ENCODE measurements at regions not wholly inside any gene's neighbourhood (a gene's known extent, or its start where the extent isn't known, plus 50 kb on each side); places are given as distances from the start of the nearest gene placed in this dataset.

- ChIA-PET CTCF (ENCODE audit: partially characterized antibody) (no interaction called here), POLR2A (ENCODE audit: partially characterized antibody) (no interaction called here)
- H3K27me3 Mint-ChIP-seq: no peaks in the 10 kb centered on the region
- no peaks in the 10 kb centered on the region for H3K36me3 ChIP-seq (ENCODE audit: insufficient read depth, low read length)
- no peaks in the 10 kb centered on the region for H3K9me3 ChIP-seq (ENCODE audit: control insufficient read depth in 1 of 2, low read length in 2 of 2)
- H3K27ac Mint-ChIP-seq: no peak overlapping the region
- DNase-seq: no peak
- no peak overlapping the region for H3K4me3 ChIP-seq (ENCODE audit: low read length in 2 of 2)
- intact Hi-C loops (cut with micrococcal nuclease): no loop called here
- H3K4me1 ChIP-seq (ENCODE audit: insufficient read depth, low read length): no peaks in the 10 kb centered on the region
- H3K4me1 Mint-ChIP-seq: no peaks in the 10 kb centered on the region
- no peak overlapping the region for H3K4me3 Mint-ChIP-seq
- no peaks in the 10 kb centered on the region for H3K27me3 ChIP-seq (ENCODE audit: insufficient read depth, low read length)
- no peaks in the 10 kb centered on the region for H3K36me3 Mint-ChIP-seq
- H3K27ac ChIP-seq (ENCODE audit: low read depth, low read length): no peak overlapping the region
- peaks cover 2 to 19% (median 5%) of the 10 kb centered on the region in 8 donors for H3K9me3 Mint-ChIP-seq
Observed at GRCh38 chr2:83015035-83015715, 1443.9 kb downstream of the SUCLG1 start.

DNA sequence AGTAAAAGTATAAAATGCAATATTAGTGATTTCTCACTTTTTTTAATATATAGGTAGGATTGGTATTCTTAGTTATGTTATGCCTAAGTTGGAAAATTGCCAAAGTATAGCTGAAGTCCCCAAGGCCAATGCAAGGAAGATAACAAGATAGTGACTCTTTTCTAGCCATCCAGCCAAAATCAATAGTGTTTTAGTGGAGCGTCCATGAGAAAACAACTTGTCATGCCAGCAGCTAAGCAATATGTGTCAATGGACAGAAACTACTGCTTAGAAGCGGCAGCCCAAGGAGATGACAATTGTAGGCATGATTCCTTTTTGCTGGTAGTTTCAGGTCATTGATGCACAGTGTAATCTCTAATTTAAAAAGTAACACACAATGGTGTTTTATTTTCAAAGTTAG is 1444.6 kb downstream of the SUCLG1 start:
- H3K4me1 Mint-ChIP-seq: no peaks in the 10 kb centered on the region

GRCh38 chr2:83006961-83007360 is 1452.1 kb downstream of the SUCLG1 start:
- DNase-seq: no peak
- H3K27me3 Mint-ChIP-seq: no peaks in the 10 kb centered on the region
- Histone ChIP-seq H3K9me3 (ENCODE audit: control insufficient read depth in 1 of 2, low read length in 2 of 2) (no peaks in the 10 kb centered on the region), H3K36me3 (ENCODE audit: insufficient read depth, low read length) (no peaks in the 10 kb centered on the region), H3K4me1 (ENCODE audit: insufficient read depth, low read length) (no peaks in the 10 kb centered on the region), H3K27me3 (ENCODE audit: insufficient read depth, low read length) (no peaks in the 10 kb centered on the region), H3K27ac (ENCODE audit: low read depth, low read length) (no peak overlapping the region), H3K4me3 (ENCODE audit: low read length in 2 of 2) (no peak overlapping the region)
- ChIA-PET CTCF (ENCODE audit: partially characterized antibody) (no interaction called here), POLR2A (ENCODE audit: partially characterized antibody) (no interaction called here)
- H3K36me3 Mint-ChIP-seq: no peaks in the 10 kb centered on the region
- intact Hi-C loops (cut with micrococcal nuclease): no loop called here
- peaks cover 0 to 6% (median 4%) of the 10 kb centered on the region in 8 donors for H3K9me3 Mint-ChIP-seq
- H3K27ac Mint-ChIP-seq: no peak overlapping the region
- no peak overlapping the region for H3K4me3 Mint-ChIP-seq
- no peaks in the 10 kb centered on the region for H3K4me1 Mint-ChIP-seq

More for the DNA sequence above, 1444.6 kb downstream of the SUCLG1 start:
- POLR2A ChIA-PET (ENCODE audit: partially characterized antibody): no interaction called here
- Mint-ChIP-seq H3K27me3 (no peaks in the 10 kb centered on the region), H3K4me3 (no peak overlapping the region), H3K27ac (no peak overlapping the region), H3K36me3 (no peaks in the 10 kb centered on the region), H3K9me3 (peaks cover 0 to 16% (median 6%) of the 10 kb centered on the region in 8 donors)
- Histone ChIP-seq H3K4me1 (ENCODE audit: insufficient read depth, low read length) (no peaks in the 10 kb centered on the region), H3K27ac (ENCODE audit: low read depth, low read length) (no peak overlapping the region), H3K36me3 (ENCODE audit: insufficient read depth, low read length) (no peaks in the 10 kb centered on the region), H3K27me3 (ENCODE audit: insufficient read depth, low read length) (no peaks in the 10 kb centered on the region), H3K9me3 (ENCODE audit: control insufficient read depth in 1 of 2, low read length in 2 of 2) (no peaks in the 10 kb centered on the region), H3K4me3 (ENCODE audit: low read length in 2 of 2) (no peak overlapping the region)
- no peak for DNase-seq
- CTCF ChIA-PET (ENCODE audit: partially characterized antibody): no interaction called here
- intact Hi-C loops (cut with micrococcal nuclease): no loop called here

DNA sequence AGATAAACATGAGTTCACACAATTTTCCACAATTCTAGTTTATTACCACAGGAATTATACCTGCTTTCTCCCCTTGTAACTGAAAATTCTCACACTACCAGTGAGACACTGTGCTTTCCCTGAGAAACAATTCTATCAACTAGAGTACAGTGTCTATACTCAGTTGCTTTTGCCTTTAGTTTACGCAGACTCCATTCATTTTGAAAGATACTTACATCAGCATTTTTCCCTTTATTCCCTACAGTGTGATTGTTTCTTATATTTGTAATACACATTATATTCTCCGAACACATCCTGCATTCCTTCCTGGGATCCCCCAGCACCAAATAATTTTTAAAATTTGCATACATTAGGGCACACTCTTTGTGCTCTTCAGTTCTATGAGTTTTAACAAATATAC is 1455.5 kb downstream of the SUCLG1 start:
- no peak overlapping the region for H3K4me3 ChIP-seq (ENCODE audit: low read length in 2 of 2)
- H3K4me1 Mint-ChIP-seq: no peaks in the 10 kb centered on the region
- no peaks in the 10 kb centered on the region for H3K36me3 Mint-ChIP-seq
- POLR2A ChIA-PET (ENCODE audit: partially characterized antibody): no interaction called here
- intact Hi-C loops (cut with micrococcal nuclease): no loop called here
- CTCF ChIA-PET (ENCODE audit: partially characterized antibody): no interaction called here
- H3K27me3 Mint-ChIP-seq: no peaks in the 10 kb centered on the region
- H3K27ac ChIP-seq (ENCODE audit: low read depth, low read length): no peak overlapping the region
- no peaks in the 10 kb centered on the region for H3K36me3 ChIP-seq (ENCODE audit: insufficient read depth, low read length)
- no peak for DNase-seq
- no peaks in the 10 kb centered on the region for H3K27me3 ChIP-seq (ENCODE audit: insufficient read depth, low read length)
- no peak overlapping the region for H3K4me3 Mint-ChIP-seq
- peaks cover 0 to 7% (median 3%) of the 10 kb centered on the region in 8 donors for H3K9me3 Mint-ChIP-seq
- H3K27ac Mint-ChIP-seq: no peak overlapping the region
- H3K4me1 ChIP-seq (ENCODE audit: insufficient read depth, low read length): no peaks in the 10 kb centered on the region
- H3K9me3 ChIP-seq (ENCODE audit: control insufficient read depth in 1 of 2, low read length in 2 of 2): no peaks in the 10 kb centered on the region

DNA sequence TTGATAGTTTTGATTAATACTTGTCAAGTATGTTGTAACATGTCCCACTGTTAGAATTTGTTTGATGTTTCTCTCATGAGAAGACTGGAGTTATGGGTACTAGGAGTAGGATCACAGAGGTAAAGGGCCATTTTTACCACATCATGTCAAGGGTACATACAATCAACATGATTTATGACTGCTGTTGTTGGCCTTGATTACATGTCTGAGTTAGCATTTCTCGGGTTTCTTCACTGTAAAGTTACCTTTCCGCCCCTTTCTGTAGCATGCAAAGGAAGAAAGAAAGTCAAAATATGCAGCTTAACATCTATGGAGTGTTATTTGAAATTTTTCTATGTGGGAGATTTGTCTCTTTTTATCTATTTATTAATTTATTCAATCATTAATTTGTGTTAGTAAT is 1456.4 kb downstream of the SUCLG1 start:
- Histone ChIP-seq H3K9me3 (ENCODE audit: control insufficient read depth in 1 of 2, low read length in 2 of 2) (no peaks in the 10 kb centered on the region), H3K4me1 (ENCODE audit: insufficient read depth, low read length) (no peaks in the 10 kb centered on the region), H3K27ac (ENCODE audit: low read depth, low read length) (no peak overlapping the region), H3K27me3 (ENCODE audit: insufficient read depth, low read length) (no peaks in the 10 kb centered on the region), H3K4me3 (ENCODE audit: low read length in 2 of 2) (no peak overlapping the region), H3K36me3 (ENCODE audit: insufficient read depth, low read length) (no peaks in the 10 kb centered on the region)
- Mint-ChIP-seq H3K4me1 (no peaks in the 10 kb centered on the region), H3K4me3 (no peak overlapping the region), H3K27ac (no peak overlapping the region), H3K36me3 (no peaks in the 10 kb centered on the region), H3K9me3 (peaks cover 0 to 7% (median 2%) of the 10 kb centered on the region in 8 donors), H3K27me3 (no peaks in the 10 kb centered on the region)
- ChIA-PET POLR2A (ENCODE audit: partially characterized antibody) (no interaction called here), CTCF (ENCODE audit: partially characterized antibody) (no interaction called here)
- intact Hi-C loops (cut with micrococcal nuclease): no loop called here
- no peak for DNase-seq

GRCh38 chr2:82998781-82999180 is 1460.3 kb downstream of the SUCLG1 start:
- Mint-ChIP-seq H3K27me3 (no peaks in the 10 kb centered on the region), H3K4me1 (no peaks in the 10 kb centered on the region), H3K4me3 (no peak overlapping the region), H3K36me3 (no peaks in the 10 kb centered on the region), H3K27ac (no peak overlapping the region), H3K9me3 (peaks cover 0 to 14% (median 3%) of the 10 kb centered on the region in 8 donors)
- Histone ChIP-seq H3K27me3 (ENCODE audit: insufficient read depth, low read length) (no peaks in the 10 kb centered on the region), H3K4me1 (ENCODE audit: insufficient read depth, low read length) (no peaks in the 10 kb centered on the region), H3K4me3 (ENCODE audit: low read length in 2 of 2) (no peak overlapping the region), H3K27ac (ENCODE audit: low read depth, low read length) (no peak overlapping the region), H3K9me3 (ENCODE audit: control insufficient read depth in 1 of 2, low read length in 2 of 2) (no peaks in the 10 kb centered on the region), H3K36me3 (ENCODE audit: insufficient read depth, low read length) (no peaks in the 10 kb centered on the region)
- ChIA-PET CTCF (ENCODE audit: partially characterized antibody) (no interaction called here), POLR2A (ENCODE audit: partially characterized antibody) (no interaction called here)
- intact Hi-C loops (cut with micrococcal nuclease): no loop called here
- DNase-seq: no peak

- no peak for DNase-seq
- Mint-ChIP-seq H3K4me3 (no peak overlapping the region), H3K36me3 (no peaks in the 10 kb centered on the region), H3K9me3 (peaks cover 0 to 21% (median 8%) of the 10 kb centered on the region in 8 donors), H3K27ac (no peak overlapping the region), H3K27me3 (no peaks in the 10 kb centered on the region), H3K4me1 (no peaks in the 10 kb centered on the region)
- ChIA-PET CTCF (ENCODE audit: partially characterized antibody) (no interaction called here), POLR2A (ENCODE audit: partially characterized antibody) (no interaction called here)
- no peaks in the 10 kb centered on the region for H3K27me3 ChIP-seq (ENCODE audit: insufficient read depth, low read length)
- no peak overlapping the region for H3K4me3 ChIP-seq (ENCODE audit: low read length in 2 of 2)
- intact Hi-C loops (cut with micrococcal nuclease): no loop called here
- no peaks in the 10 kb centered on the region for H3K36me3 ChIP-seq (ENCODE audit: insufficient read depth, low read length)
- no peaks in the 10 kb centered on the region for H3K4me1 ChIP-seq (ENCODE audit: insufficient read depth, low read length)
- H3K27ac ChIP-seq (ENCODE audit: low read depth, low read length): no peak overlapping the region
- no peaks in the 10 kb centered on the region for H3K9me3 ChIP-seq (ENCODE audit: control insufficient read depth in 1 of 2, low read length in 2 of 2)
Observed at GRCh38 chr2:82996217-82996616, 1462.9 kb downstream of the SUCLG1 start.

DNA sequence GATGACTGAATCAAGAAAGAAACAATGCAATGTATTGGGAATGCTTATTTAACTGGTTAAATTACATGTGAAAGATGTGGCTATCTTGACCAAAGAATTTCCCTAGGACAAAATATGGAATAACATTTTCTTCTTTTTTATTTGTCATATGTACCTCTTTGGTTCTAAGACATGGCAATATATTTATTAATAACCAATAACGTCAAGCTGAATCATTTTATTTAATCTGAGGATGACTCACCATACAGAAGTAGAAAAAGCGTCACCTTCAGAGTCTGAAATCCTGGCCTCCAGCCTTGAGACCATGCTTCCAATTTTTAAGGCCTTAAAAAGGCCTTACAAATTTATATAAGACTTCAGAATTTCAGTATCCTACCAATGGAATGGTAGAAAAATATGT is 1464.9 kb downstream of the SUCLG1 start:
- ChIA-PET POLR2A (ENCODE audit: partially characterized antibody) (no interaction called here), CTCF (ENCODE audit: partially characterized antibody) (no interaction called here)
- Mint-ChIP-seq H3K4me3 (no peak overlapping the region), H3K27me3 (no peaks in the 10 kb centered on the region), H3K4me1 (no peaks in the 10 kb centered on the region), H3K9me3 (peaks cover 0 to 18% (median 7%) of the 10 kb centered on the region in 8 donors), H3K27ac (no peak overlapping the region), H3K36me3 (no peaks in the 10 kb centered on the region)
- H3K9me3 ChIP-seq (ENCODE audit: control insufficient read depth in 1 of 2, low read length in 2 of 2): no peaks in the 10 kb centered on the region
- intact Hi-C loops (cut with micrococcal nuclease): no loop called here
- H3K36me3 ChIP-seq (ENCODE audit: insufficient read depth, low read length): no peaks in the 10 kb centered on the region
- no peak overlapping the region for H3K27ac ChIP-seq (ENCODE audit: low read depth, low read length)
- H3K27me3 ChIP-seq (ENCODE audit: insufficient read depth, low read length): no peaks in the 10 kb centered on the region
- H3K4me1 ChIP-seq (ENCODE audit: insufficient read depth, low read length): no peaks in the 10 kb centered on the region
- DNase-seq: no peak
- no peak overlapping the region for H3K4me3 ChIP-seq (ENCODE audit: low read length in 2 of 2)

All from CD4-positive, alpha-beta memory T cell (primary cell).